Fibroblast of pulmonary artery (primary cell): ENCODE measurements at regions not wholly inside any gene's neighbourhood (a gene's known extent, or its start where the extent isn't known, plus 50 kb on each side); places are given as distances from the start of the nearest gene placed in this dataset.

Experiments
- DNase-seq: peaks from one replicate; pipeline ENCODE4 v3.0.0-alpha.2; 2010; ENCODE audit warnings: low read depth
- H3K4me3 ChIP-seq: replicated peaks from 2 replicates; pipeline ENCODE4 v1.5.1; 2011; ENCODE audit warnings: low read depth, mild to moderate bottlenecking, control low read depth, low read length, moderate library complexity
- CTCF ChIP-seq: IDR thresholded peaks from 2 replicates; pipeline ENCODE4 v1.5.1; 2011; ENCODE audit warnings: mild to moderate bottlenecking, control low read depth, low read length, inconsistent platforms; ENCODE audit errors: missing control alignments

GRCh38 chr18:56321470-56321869 is 316.9 kb downstream of the TXNL1 start:
- no peak for TF ChIP-seq CTCF
- no peak overlapping the region for H3K4me3 ChIP-seq
- peak; percentile 3 for DNase-seq

DNA sequence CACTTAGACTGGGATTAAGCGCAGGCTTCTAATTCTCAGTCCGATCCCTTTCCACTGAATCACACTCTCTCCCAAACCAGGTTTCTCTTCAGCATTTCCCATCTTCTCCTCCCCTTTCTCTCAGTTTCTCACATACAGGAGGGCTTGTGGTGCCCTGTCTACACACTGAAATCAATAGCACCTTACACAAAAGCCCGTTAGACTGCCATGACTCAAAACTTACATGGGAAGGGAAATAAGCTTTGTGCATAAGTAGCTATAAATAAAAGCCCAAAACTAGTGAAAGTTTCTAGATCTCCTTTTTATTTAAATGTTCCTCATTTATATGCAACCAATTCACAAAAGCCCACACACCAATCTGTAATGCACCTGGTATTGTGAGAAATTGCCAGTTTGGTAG is 318.4 kb downstream of the TXNL1 start:
- H3K4me3 ChIP-seq: no peak overlapping the region
- no peak for DNase-seq
- TF ChIP-seq CTCF: no peak

- no peak overlapping the region for H3K4me3 ChIP-seq
- no peak for TF ChIP-seq CTCF
- DNase-seq: no peak
Observed at GRCh38 chr18:56316727-56317126, 321.7 kb downstream of the TXNL1 start.

DNA sequence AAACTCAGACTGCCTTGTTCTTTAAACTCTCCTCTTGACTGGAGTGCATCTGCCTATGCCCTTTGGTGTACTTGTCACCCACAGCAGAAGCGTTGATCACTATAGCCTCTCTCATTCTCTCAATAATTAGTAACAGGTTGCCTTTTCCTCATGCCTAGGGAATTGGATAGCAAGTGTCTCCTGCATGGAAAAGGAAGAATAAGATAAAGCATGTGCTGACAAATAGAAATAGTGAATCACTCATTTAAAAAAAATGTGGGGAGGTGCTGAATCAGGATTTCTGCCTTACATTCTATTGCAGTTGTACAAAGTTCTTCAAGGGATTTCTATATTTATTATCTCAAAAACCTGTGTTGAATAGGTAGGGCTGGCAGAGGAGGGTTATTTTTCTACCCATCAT is 323.0 kb downstream of the TXNL1 start:
- H3K4me3 ChIP-seq: no peak overlapping the region
- peak; percentile 24 for DNase-seq
- TF ChIP-seq CTCF: no peak

DNA sequence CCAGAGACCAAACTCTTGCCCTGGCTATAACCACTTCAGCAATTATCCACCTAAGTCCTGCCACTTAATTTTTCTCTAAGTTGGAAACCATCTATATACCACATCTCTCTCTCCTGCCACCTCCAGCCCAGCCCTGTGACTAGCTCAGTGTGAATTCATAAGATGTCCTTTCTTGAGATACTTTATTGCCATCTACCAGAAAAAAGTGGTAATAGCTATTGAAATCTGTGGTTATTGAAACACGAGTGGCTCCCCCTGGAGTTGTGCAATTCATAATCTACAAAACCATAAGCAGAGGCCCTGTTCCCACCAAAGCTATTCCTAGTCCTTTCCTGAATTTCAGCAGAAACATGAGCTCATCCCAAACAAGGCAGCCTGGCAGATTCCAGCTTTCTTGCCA is 324.0 kb downstream of the TXNL1 start:
- DNase-seq: peak; percentile 13
- H3K4me3 ChIP-seq: no peak overlapping the region
- TF ChIP-seq CTCF: no peak

DNA sequence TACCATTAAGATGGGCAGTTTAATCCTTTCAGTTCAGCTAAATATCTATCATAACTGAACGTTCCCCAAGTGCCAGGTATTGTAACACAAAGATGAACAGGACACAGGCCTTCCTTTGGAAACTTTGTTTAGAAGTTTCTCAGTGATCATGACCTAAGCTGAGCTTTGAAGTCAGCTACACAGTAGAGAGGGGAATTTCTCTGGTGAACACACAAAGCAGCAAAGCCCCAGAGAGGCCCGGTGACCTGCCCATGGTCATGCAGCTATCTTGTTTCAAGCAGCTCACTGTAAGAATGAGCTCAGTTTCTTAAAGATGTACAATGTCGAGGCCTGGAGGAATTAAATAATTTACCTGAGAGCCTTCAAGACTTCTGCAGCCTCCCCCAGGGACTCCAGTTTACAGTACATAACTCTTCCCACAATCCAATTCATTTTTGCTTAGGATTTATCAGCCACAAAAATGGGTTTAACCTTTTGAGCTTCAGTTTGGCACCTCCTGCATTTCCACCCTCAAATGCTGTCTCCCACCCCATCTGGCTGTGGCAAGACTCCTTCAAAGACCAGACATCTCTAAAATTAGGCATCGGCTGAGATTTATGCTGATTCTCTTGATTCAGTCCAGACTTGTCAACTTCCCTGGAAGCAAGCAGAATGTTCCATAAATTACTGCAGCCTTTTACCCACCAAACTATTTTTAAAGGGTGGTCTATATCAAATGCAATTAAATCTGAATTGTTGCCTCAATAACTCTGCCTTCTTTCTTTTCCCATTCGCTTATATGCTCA is 325.6 kb downstream of the TXNL1 start:
- no peak for DNase-seq
- H3K4me3 ChIP-seq: no peak overlapping the region
- no peak for TF ChIP-seq CTCF

DNA sequence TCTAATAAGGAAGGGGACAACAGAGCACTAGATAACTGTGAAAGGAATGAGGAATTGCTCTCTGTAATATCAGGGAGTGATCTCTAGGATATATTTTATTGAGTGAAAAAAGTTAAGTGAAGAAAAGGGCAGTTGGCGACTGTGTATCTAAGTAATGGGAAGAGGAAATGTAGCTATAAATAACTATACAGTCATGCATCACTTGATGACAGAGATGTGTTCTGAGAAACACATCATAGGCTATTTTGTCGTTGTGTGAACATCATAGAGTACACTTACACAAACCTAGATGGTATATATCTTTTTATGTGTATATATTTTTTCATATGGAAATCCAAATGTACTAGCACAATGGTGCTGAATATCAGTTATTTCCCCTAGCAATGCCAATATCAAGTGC is 329.3 kb downstream of the TXNL1 start:
- peak; percentile 6 for DNase-seq
- H3K4me3 ChIP-seq: no peak overlapping the region
- TF ChIP-seq CTCF: no peak
